DMS 273 (cell line): ENCODE measurements at regions not wholly inside any gene's neighbourhood (a gene's known extent, or its start where the extent isn't known, plus 50 kb on each side); places are given as distances from the start of the nearest gene placed in this dataset.

ENCODE experiments used
- DNase-seq: peaks from one replicate; lab custom pipeline; 2025; ENCODE audit not compliant: unreplicated experiment; lab: John Stamatoyannopoulos, UW

DNA sequence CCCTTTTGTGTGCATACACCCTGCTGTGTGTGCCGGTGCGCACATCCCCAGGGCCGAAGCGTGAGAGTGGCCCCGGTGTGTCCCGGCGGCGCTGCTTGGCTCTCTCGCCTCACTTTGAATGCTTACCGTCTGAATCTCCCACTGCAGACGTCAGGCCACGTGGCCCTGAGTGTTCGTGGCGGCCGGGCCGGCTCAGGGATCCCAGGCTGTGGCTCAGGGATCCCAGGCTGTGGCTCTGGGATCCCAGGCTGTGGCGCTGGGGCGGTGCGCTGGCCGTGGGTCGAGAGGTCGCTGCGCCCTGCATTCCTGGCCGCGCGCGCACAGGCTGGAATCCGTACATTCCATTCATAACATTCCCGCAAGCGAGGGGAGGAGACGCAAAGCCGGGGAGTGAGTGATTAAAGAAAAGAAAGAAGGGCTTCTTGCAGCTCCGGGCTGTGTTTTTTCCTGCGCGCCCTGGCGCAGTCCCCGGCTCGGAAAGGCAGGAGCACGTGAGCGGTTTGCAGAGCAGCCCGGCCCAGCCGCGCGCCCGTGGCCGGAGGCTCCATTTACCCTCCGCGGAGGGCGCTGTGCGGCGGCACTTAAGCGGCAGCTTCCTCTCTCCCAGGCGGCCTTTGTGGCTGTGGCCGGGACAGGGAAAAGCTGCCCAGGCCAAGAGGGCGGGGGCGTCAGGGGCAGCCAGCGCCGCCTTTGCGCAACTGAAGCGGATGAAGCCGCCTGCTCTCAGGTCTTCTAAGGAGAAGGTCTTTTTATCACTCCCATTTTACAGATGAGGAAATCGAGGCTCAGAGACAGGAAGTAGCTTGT lies 87.0 kb upstream of the ALDH1L1 start:
- peak; percentile 78 for DNase-seq

GRCh38 chr3:126266850-126267168 lies 86.4 kb upstream of the ALDH1L1 start:
- no peak for DNase-seq

- DNase-seq, result no peak
These were observed 86.0 kb upstream of the ALDH1L1 start for GRCh38 chr3:126266291-126266840.

DNA sequence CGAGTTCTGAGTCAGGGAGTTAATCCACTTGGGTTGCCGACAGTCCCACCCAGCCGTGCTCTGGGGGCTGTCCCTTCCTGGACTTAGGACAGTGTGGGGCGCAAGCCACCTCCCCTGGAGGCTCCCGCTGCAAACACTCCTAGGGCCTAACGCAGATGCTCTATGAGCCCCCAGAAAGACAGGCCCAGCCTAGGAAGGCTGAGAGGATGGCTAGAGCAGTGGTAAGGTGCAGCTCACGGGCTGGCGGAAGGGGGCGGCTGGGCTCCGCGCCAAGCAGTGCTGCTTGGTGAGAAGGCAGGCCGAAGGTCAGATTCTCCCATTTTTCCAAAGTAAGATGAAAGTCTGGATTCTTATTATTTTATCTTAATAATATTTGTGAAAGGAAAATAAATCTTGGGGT lies 84.6 kb upstream of the ALDH1L1 start:
- DNase-seq, result no peak

DNA sequence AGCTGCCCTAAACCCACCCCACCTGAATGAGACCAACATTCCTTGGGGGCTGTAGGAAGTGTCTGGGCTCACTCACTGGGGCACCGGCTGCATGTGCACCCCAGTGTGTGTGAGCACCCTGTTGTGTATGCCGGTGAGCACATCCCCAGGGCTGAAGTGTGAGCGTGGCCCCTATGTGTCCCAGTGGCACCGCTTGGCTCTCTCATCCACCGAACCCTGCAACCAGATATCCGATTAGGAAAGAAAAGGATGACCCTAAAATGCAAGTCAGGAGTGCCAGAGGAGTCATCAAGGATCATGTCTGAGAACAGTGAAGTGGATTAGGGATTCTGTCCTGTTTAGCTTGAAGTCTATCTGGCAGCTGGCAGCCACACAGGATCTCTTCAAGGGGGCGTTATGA lies 84.0 kb upstream of the ALDH1L1 start:
- peak; percentile 27 for DNase-seq

- no peak for DNase-seq
These were observed 83.6 kb upstream of the ALDH1L1 start for GRCh38 chr3:126263971-126264370.

DNA sequence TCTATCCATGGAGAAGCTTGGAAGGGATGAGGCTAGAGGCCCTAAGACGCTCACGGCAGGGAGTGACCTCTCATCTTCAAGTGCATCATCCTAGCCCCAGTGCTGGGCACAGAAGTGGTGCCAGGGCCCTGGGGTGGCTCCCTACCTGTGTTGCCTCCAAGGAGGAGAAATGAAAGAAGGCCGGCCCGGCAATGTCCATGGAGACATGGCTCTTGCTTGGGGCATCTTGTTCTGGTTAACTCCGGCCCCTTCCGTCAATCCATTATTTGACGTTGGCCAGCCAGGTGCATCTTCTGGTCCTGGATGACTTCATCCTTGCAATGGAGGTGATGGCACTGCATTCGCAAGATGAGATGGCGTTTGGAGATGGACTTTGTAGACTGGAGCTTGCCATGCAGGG lies 83.2 kb upstream of the ALDH1L1 start:
- DNase-seq, result no peak

- DNase-seq, result no peak
These were observed 81.8 kb upstream of the ALDH1L1 start for GRCh38 chr3:126262227-126262626.

- DNase-seq, result peak; percentile 48
These were observed 80.7 kb upstream of the ALDH1L1 start for GRCh38 chr3:126261037-126261436.

GRCh38 chr3:126259411-126260391 lies 79.3 kb upstream of the ALDH1L1 start:
- DNase-seq, result peak; percentile 64

GRCh38 chr3:126258670-126259069 lies 78.3 kb upstream of the ALDH1L1 start:
- no peak for DNase-seq

DNA sequence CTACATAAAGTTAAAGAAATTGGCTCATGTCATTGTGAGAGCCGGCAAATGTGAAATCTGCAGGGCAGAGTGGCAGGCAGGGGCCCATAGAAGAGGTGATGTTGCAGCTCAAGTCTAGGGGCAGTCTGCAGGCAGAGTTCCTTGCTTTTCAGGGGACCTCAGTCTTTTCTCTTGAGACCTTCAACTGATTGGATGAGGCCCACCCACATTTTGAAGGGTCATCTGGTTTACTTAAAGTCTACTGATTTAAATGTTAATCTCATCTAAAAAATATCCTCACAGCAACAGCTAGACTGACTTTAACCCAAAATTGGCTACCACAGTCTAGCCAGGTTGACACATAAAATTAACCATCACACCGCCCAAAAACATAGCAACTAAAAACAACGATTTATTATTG lies 77.6 kb upstream of the ALDH1L1 start:
- no peak for DNase-seq

- no peak for DNase-seq
These were observed 76.8 kb upstream of the ALDH1L1 start for GRCh38 chr3:126257174-126257573.

GRCh38 chr3:126256251-126256650 lies 75.9 kb upstream of the ALDH1L1 start:
- no peak for DNase-seq

DNA sequence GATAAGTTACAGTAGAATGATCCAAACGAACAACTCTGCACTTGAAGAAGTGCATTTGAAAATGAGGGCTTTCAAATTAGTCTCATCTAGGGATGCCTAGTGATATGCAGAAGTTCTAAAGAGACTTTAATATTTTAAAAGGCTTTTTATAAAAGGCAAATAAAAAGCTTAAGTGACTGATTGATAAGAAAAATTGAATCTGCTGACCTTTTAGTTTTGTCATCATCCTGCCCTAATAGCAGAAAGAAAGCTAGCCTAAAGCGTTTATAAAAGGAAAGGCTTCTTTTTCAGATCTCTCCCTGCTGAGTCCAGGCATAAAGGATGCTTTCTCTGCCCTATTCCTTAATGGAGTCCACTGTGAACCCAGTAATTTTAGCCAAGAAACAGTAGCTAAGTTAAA lies 72.7 kb upstream of the ALDH1L1 start:
- no peak for DNase-seq

- no peak for DNase-seq
These were observed 72.0 kb upstream of the ALDH1L1 start for GRCh38 chr3:126252373-126252772.

DNA sequence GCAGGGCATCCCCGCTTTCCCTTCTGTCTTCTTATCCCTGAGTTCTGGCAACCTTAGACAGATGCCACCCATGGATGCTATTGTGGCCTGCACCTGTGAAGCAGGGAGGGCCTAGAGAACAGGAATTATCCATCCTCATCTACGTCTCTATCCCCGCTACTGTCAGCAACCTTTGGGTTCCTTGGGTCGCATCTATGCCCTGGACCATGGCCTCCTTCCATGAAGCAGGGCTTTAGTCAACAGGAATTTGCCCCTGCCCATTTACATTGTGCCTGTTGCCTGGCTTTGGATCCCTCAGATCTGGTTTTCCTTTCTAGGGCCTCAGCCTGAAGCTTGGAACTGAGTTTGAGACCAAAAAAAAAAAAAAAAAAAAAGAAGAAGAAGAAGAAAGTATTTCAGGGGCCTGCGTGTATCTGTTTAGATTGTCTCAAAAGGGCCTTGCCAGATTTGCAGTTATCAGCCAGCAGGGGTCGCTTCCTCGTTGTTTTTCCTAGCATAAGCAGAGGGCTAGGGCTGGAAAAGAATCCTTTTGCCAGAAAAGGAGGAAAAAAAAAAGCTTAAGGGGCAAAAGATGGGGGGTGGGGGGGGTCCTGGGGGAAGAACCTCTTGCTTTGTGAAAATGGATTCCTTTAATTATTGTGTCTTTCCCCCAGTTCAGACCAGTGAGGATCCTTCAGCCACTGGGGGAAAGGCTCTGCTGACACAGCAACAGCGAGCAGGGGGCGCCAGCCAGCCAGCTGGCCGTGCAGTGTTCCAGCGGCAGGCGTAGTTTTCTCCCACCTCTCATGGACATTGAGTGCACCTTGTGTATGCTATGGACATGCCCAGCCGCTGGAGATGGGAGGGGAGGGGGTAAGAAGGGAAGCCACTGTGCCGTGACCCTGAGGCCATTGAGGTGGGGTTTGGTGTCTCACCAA lies 65.7 kb upstream of the ALDH1L1 start:
- DNase-seq, result peak; percentile 75
